A673 (cell line): ENCODE measurements at regions not wholly inside any gene's neighbourhood (a gene's known extent, or its start where the extent isn't known, plus 50 kb on each side); places are given as distances from the start of the nearest gene placed in this dataset.

ENCODE experiments used
- CTCF ChIP-seq: fragments of 300-800, 200-600 bp; sonication (generic); conservative IDR thresholded peaks from 2 replicates; pipeline ENCODE4 v1.5.1; 2017; ENCODE audit warnings: low read depth, mild to moderate bottlenecking, antibody characterized with exemption, low read length, moderate library complexity, mixed read lengths
- EZH2 ChIP-seq: fragments of 200-600 bp; sonication (generic); IDR thresholded peaks from 2 replicates; pipeline ENCODE4 v1.6.1; 2017; ENCODE audit warnings: borderline replicate concordance, low read depth, mild to moderate bottlenecking, mixed read lengths, antibody characterized with exemption, low read length; ENCODE audit not compliant: poor library complexity, severe bottlenecking

GRCh38 chr3:104275199-104275598 is 1091.5 kb upstream of the ALCAM start:
- TF ChIP-seq CTCF: no peak
- TF ChIP-seq EZH2: no peak
